ENCODE measurements at regions not wholly inside any gene's neighbourhood (a gene's known extent, or its start where the extent isn't known, plus 50 kb on each side); places are given as distances from the start of the nearest gene placed in this dataset.
A peak's percentile ranks its signal among the peaks of the same experiment; 100 is the strongest.

DNA sequence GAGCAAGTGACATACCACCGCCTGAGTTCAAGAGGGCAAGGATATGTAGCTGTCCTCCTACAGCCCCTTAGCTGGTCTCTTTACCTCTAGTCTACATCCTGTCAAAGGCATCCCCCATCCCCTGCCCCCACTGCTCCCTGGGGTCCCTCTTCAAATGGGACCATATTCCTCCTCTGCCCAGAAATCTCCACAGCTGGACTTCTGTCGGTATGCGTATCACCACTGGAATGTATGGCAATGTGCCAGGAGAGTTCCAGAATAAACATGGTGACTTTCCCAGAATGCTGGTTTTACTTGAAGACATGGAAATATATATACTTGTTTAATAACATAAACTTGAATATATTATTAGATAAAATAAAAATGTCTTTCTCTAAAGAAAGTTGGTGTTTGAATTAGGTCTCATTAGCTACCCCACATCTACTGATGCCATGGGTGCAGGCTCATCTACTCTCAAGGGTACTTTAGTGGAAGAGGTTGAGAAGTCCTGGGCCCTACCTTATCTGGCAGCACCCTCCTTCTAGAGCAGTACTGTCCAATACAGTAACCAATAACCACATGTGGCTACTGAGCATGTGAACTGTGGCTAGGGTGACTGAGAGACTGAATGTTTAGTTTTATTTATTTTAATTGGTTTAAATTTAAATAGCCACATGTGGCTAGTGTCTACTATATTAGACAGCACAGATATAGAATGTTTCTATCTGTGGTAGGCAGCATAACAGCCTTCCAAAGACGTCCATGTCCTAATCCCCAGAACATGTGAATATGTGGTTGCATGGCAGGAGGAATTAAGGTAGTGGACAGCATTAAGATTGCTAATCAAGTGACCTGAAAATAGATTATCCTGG is 181.7 kb upstream of the SLC30A5 start:
- Mint-ChIP-seq H3K27ac (no peak overlapping the region), H3K9me3 (no peaks in the 10 kb centered on the region), H3K4me3 (no peak overlapping the region), H3K36me3 (ENCODE audit: low read depth) (no peaks in the 10 kb centered on the region), H3K27me3 (no peaks in the 10 kb centered on the region), H3K4me1 (no peaks in the 10 kb centered on the region)
- ChIA-PET CTCF (no interaction called here), POLR2A (no interaction called here)
- no peak for DNase-seq

DNA sequence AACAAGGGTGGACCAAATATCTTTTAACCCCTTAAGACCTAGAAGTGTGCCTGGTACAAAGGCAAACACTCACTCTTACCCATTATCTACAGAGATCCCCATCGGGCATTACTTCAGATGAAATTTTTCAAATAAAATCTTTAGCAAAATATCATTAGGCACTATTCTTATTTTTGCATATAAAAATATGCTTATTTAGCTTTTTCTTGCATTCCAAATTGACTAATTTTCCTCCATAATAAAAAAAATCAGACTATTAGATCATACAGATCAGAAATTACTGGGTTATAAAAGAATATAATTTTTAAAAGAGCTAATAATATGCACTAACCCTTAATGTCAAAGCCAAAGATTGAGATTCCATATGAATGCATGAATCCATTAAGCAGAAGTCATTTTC is 178.7 kb upstream of the SLC30A5 start:
- POLR2A ChIA-PET = no interaction called here
- Mint-ChIP-seq H3K9me3 (peaks cover 4% of the 10 kb centered on the region), H3K4me3 (no peak overlapping the region), H3K36me3 (ENCODE audit: low read depth) (no peaks in the 10 kb centered on the region), H3K27me3 (peaks cover 2% of the 10 kb centered on the region), H3K4me1 (no peaks in the 10 kb centered on the region), H3K27ac (no peak overlapping the region)
- DNase-seq = no peak
- CTCF ChIA-PET = no interaction called here

DNA sequence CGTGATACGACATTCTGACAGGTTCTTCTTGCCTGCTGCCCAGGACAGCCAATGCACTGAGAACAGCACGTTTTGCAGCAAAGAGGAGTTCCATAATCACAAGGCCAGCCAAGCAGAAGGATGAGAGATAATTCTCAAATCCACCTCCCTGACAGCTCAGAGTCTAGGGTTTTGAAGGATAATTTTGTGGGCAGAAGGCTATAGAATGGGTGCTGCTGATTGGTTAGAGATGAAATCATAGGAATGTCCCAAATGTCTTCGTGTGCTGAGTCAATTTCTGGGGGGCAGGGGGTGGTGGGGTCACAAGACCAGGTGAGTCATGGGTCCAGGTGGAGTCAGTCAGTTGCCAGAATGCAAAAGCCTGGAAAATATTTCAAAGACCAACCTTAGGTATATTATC is 175.5 kb upstream of the SLC30A5 start:
- Mint-ChIP-seq H3K4me3 (no peak overlapping the region), H3K9me3 (peaks cover 7% of the 10 kb centered on the region), H3K4me1 (no peaks in the 10 kb centered on the region), H3K36me3 (ENCODE audit: low read depth) (no peaks in the 10 kb centered on the region), H3K27me3 (peaks cover 2% of the 10 kb centered on the region), H3K27ac (no peak overlapping the region)
- DNase-seq = no peak
- POLR2A ChIA-PET = no interaction called here
- CTCF ChIA-PET = no interaction called here

DNA sequence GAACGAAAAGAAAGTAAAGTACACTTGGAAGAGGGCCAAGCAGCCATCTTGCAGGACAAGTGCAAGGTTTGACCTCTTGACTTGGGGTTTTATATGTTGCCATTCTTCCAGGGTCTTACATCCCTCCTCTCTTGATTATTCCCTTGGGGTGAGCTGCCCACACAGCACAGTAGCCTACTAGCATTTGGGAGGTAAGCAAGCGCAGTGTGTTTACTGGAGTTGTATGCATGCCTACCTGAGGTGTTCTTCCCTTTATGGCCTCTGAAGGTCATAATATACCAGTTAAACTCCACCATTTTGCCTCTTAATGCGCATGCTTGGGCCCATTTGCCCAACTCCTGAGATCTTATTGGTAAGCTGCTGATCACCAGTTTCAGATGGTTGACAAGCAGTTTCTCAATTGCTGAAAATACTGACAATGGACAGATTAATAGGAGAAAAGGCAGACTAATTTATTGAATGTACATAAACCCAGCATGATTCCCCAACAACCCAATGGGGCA is 173.8 kb upstream of the SLC30A5 start:
- peaks cover 7% of the 10 kb centered on the region for H3K9me3 Mint-ChIP-seq
- no peaks in the 10 kb centered on the region for H3K4me1 Mint-ChIP-seq
- POLR2A ChIA-PET = no interaction called here
- no peak overlapping the region for H3K27ac Mint-ChIP-seq
- CTCF ChIA-PET = no interaction called here
- no peak overlapping the region for H3K4me3 Mint-ChIP-seq
- H3K27me3 Mint-ChIP-seq = peaks cover 2% of the 10 kb centered on the region
- H3K36me3 Mint-ChIP-seq (ENCODE audit: low read depth) = no peaks in the 10 kb centered on the region
- no peak for DNase-seq

DNA sequence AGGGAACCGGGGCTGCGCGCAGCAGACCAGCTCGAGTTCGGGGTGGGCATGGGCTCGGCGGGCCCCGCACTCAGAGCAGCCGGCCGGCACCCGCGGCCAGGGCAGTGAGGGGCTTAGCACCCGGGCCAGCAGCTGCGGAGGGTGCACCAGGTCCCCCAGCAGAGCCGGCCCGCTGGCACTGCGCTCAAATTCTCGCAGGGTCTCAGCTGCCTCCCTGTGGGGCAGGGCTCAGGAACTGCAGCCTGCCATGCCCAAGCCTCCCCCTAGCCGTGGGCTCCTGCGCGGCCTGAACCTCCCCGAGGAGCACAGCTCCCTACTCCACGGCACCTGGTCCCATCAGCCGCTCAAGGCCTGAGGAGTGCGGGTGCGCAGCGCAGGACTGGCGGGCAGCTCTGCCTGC is 172.9 kb upstream of the SLC30A5 start:
- H3K4me3 Mint-ChIP-seq = no peak overlapping the region
- H3K4me1 Mint-ChIP-seq = no peaks in the 10 kb centered on the region
- H3K36me3 Mint-ChIP-seq (ENCODE audit: low read depth) = no peaks in the 10 kb centered on the region
- peaks cover 2% of the 10 kb centered on the region for H3K27me3 Mint-ChIP-seq
- DNase-seq = no peak
- H3K27ac Mint-ChIP-seq = no peak overlapping the region
- peaks cover 7% of the 10 kb centered on the region for H3K9me3 Mint-ChIP-seq
- ChIA-PET CTCF (no interaction called here), POLR2A (no interaction called here)

DNA sequence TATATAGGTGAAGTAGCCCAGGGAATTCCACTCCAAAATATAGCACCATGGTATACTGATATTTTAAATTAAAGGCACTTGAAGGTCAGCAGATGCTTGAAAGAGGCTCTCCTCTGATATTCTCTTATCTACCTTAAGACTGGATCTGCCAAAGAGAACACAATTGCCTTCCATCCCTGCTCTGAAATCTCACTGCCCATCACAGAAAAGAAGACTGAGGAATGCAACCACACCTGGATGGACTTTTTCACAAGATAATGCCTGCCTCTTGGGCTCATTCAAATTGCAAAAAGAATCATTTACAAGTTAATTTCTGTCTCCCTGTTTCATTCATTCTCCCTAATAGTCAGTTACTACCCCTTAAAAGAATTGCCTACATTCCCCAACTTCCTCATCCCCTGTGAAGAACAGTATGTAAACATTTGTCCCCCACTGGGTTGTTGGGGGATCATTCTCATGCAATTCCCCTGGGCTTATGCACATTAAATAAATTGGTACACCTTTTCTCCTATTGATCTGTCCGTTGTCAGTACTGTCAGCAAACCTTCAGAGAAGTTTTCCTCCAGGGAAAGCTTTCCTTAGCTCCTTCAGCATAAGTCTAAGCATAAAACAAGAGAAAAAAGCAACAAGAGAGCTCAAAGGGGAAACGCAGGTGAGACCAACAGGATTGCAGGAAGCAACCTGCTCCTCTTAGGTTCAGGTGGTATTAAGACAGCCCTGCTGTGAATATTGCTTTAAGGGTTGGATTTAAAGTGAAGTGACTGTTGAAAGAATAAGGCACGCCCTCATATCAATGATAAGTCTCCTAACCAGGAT is 171.4 kb upstream of the SLC30A5 start:
- Mint-ChIP-seq H3K27me3 (peaks cover 2% of the 10 kb centered on the region), H3K9me3 (peaks cover 7% of the 10 kb centered on the region), H3K27ac (no peak overlapping the region), H3K36me3 (ENCODE audit: low read depth) (no peaks in the 10 kb centered on the region), H3K4me1 (no peaks in the 10 kb centered on the region), H3K4me3 (no peak overlapping the region)
- POLR2A ChIA-PET = no interaction called here
- CTCF ChIA-PET = interaction anchor here (1.2 kb wide), 1 partner anchor 12 kb away, joined by 4 read pairs; no protein-coding TSS in a partner anchor
- no peak for DNase-seq

DNA sequence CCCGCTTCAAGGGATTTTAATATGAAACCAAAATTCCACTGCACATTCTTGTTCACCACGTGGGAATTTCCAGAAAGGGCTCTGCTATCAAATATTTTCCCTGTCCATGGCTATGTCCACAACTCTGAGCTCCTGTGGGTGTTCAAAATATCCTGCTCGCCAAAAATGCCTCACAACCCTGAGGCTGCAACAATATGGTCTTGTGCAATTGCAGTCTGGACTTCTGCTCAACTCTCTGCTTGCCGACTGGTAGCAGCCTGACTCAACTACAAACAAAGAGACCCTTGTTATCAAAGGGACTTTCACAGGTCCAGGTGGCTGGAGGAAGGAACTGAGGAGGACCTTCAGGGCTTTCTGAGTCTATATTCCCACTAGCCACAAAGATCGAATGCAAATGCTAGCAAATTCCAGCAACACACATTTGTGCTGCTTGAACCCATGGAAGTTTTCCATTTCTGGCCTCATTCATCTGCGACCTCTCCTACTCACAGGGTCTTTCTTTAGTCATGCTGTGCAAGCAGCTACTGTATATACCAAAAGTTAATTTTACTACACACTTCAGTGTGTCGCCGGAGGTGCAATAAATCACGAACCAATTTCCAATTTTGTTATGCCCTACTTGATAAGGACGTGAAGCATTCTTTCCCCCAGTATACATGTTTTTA is 169.2 kb upstream of the SLC30A5 start:
- Mint-ChIP-seq H3K36me3 (ENCODE audit: low read depth) (no peaks in the 10 kb centered on the region), H3K4me3 (no peak overlapping the region), H3K4me1 (no peaks in the 10 kb centered on the region), H3K27ac (no peak overlapping the region), H3K27me3 (no peaks in the 10 kb centered on the region), H3K9me3 (peaks cover 3% of the 10 kb centered on the region)
- ChIA-PET CTCF (no interaction called here), POLR2A (no interaction called here)
- no peak for DNase-seq

DNA sequence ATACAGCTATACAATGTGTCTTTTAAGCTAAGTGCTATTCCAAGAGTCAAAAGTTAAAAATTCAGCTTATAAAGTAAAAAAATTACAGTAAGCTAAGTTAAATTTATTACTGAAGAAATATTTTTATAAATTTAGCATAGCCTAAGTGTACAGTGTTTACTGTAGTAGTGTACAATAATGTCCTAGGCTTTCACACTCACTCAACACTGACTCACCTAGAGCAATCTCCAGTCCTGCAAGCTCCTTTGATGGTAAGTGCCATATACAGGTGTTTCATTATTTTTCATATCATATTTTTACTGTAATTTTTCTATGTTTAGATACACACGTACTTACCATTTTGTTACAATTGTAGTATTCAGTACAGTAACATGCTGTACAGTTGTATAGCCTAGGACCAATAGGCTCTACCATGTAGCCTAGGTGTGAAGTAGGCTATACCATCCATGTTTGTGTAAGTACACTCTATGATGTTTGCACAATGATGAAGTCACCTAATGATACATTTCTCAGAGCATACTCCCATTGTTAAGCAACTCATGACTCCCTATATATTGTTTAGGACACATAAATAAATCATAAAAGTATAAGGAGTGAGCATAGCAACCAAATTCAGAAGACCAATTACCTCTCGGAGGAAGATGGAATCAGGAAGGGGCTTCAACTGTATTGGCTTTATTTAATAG is 165.1 kb upstream of the SLC30A5 start:
- Mint-ChIP-seq H3K36me3 (ENCODE audit: low read depth) (no peaks in the 10 kb centered on the region), H3K4me3 (no peak overlapping the region), H3K27ac (no peak overlapping the region), H3K27me3 (no peaks in the 10 kb centered on the region), H3K4me1 (no peaks in the 10 kb centered on the region), H3K9me3 (peaks cover 25% of the 10 kb centered on the region)
- POLR2A ChIA-PET = no interaction called here
- DNase-seq = no peak
- CTCF ChIA-PET = interaction anchor here (0.7 kb wide), 1 partner anchor 217 kb away, joined by 3 read pairs; no protein-coding TSS in a partner anchor

DNA sequence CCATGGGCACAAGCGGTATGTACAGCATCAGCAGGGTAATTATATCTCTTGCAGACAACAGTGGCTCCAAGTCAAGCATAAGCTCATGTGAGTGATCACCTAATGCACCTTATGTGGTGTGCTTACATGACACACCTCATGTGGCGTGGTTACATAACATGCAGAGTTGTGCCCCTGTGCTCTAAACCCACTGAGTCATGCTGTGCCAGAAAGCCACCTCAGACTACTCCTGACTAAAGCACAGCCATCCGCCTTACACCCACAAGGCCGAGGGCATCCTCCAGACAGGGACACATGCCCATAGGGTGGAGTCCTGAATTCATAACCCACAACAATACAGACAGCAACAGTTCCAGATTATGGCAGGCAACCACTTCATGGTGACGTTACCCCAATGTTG is 163.7 kb upstream of the SLC30A5 start:
- ChIA-PET POLR2A (no interaction called here), CTCF (no interaction called here)
- peaks cover 26% of the 10 kb centered on the region for H3K9me3 Mint-ChIP-seq
- H3K27ac Mint-ChIP-seq = no peak overlapping the region
- no peaks in the 10 kb centered on the region for H3K4me1 Mint-ChIP-seq
- no peak overlapping the region for H3K4me3 Mint-ChIP-seq
- H3K36me3 Mint-ChIP-seq (ENCODE audit: low read depth) = no peaks in the 10 kb centered on the region
- no peaks in the 10 kb centered on the region for H3K27me3 Mint-ChIP-seq
- no peak for DNase-seq

DNA sequence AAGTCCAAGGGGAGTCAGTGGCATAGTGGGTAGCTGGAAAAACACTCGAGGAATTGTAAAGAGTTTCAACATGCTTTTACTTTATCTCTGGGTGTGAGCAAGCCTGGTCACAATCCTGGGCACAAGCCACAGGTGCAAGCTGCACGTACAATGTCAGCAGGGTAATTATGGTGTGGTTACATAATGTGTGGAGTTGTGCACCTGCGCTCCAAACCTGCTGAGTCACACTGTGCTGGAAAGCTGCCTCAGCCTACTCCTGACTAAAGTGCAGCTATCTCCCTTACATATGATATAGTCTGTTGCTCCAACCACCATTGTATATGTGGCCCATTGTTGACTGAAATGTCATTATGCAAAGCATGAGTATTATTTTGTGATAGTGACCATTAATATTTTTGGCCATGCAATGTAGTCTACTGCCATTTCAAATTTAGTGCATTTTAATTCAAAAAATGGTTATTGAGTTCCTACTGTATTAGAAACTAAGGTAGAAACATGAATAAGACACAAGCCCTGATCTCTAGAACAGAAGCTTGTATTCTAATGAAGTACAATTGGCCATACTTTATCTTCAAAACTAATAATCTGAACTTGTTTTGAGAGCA is 160.9 kb upstream of the SLC30A5 start:
- H3K9me3 Mint-ChIP-seq = peaks cover 26% of the 10 kb centered on the region
- DNase-seq = peak; percentile 15
- POLR2A ChIA-PET = no interaction called here
- H3K4me3 Mint-ChIP-seq = no peak overlapping the region
- CTCF ChIA-PET = no interaction called here
- no peaks in the 10 kb centered on the region for H3K36me3 Mint-ChIP-seq (ENCODE audit: low read depth)
- no peaks in the 10 kb centered on the region for H3K4me1 Mint-ChIP-seq
- no peaks in the 10 kb centered on the region for H3K27me3 Mint-ChIP-seq
- H3K27ac Mint-ChIP-seq = no peak overlapping the region

DNA sequence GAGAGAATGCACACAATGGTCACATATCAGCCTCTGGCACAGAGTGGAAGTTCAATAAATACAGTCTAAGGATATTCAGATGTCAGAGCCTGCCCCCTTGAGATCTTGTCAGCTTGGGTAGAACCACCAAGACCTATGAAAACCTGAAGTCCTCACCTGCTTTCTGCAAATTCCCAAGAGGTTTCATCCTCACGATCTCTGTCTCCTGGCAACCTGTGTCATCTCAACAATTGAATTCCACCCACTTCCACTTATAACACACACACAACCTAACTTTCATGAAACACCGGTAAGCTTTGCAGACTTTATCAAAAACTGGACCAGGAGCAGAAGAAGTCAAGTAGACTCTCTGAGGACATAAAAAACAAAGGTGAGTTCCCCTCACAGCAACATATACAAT is 151.6 kb upstream of the SLC30A5 start:
- ChIA-PET POLR2A (no interaction called here), CTCF (interaction anchor here (0.5 kb wide), 1 partner anchor 108 kb away, joined by 3 read pairs; no protein-coding TSS in a partner anchor)
- Mint-ChIP-seq H3K36me3 (ENCODE audit: low read depth) (peaks cover 1% of the 10 kb centered on the region), H3K27ac (no peak overlapping the region), H3K4me3 (no peak overlapping the region), H3K27me3 (no peaks in the 10 kb centered on the region), H3K9me3 (peaks cover 2% of the 10 kb centered on the region), H3K4me1 (no peaks in the 10 kb centered on the region)
- DNase-seq = no peak

DNA sequence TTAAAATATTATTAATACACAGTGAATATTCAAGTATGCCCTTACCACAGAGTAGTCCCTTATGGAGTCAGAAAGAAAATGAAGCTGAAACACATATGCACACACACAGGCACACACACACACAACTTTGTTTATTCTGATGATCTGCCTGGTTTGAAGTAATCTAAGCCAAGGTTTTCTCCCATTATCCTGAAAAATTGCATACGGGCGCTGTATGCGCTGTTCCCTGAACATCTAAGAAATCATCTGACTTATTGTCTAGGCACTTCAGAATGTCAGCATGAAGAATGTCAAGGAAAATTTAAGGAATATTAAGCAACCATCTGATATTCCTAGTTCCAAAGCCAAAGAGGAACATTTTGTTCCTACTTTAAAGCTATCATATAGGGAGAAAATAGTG is 147.1 kb upstream of the SLC30A5 start:
- Mint-ChIP-seq H3K27me3 (peaks cover 5% of the 10 kb centered on the region), H3K4me3 (no peak overlapping the region), H3K36me3 (ENCODE audit: low read depth) (no peaks in the 10 kb centered on the region), H3K27ac (no peak overlapping the region), H3K4me1 (no peaks in the 10 kb centered on the region), H3K9me3 (no peaks in the 10 kb centered on the region)
- DNase-seq = no peak
- CTCF ChIA-PET = no interaction called here
- POLR2A ChIA-PET = no interaction called here

Measured in activated CD4-positive, alpha-beta T cell treated with anti-CD3 and anti-CD28 coated beads, Interleukin-2, amount 10 ng/mL, durations not matched to agents 7 days and 5 days (primary cell).